SK-N-SH (cell line): ENCODE measurements at regions not wholly inside any gene's neighbourhood (a gene's known extent, or its start where the extent isn't known, plus 50 kb on each side); places are given as distances from the start of the nearest gene placed in this dataset.

Experiments
- ELF1 ChIP-seq: IDR thresholded peaks from 2 replicates; pipeline ENCODE4 v1.4.0; 2012
- JUND ChIP-seq: IDR thresholded peaks from 2 replicates; pipeline ENCODE4 v1.4.0; 2012
- MEF2A ChIP-seq: IDR thresholded peaks from 2 replicates; pipeline ENCODE4 v1.4.0; 2012; ENCODE audit warnings: low read depth, borderline replicate concordance
- POLR2AphosphoS5 ChIP-seq: IDR thresholded peaks from 2 replicates; pipeline ENCODE4 v1.6.1; 2012; ENCODE audit warnings: low read depth, low read length
- RAD21 ChIP-seq: IDR thresholded peaks from 2 replicates; pipeline ENCODE4 v1.6.1; 2012; ENCODE audit warnings: mild to moderate bottlenecking, low read length
- RCOR1 ChIP-seq: fragments of 150-350 bp; IDR thresholded peaks from 2 replicates; pipeline ENCODE4 v1.6.1; 2017; ENCODE audit warnings: antibody characterized with exemption, low read length
- SMC3 ChIP-seq: IDR thresholded peaks from 2 replicates; pipeline ENCODE4 v1.6.1; 2012; ENCODE audit warnings: low read depth, low read length, improper control_type of control experiment
- TF ChIP-seq, protein P1 (sequence below): fragments of 200-600 bp; sonication (generic); IDR thresholded peaks from 2 replicates; pipeline ENCODE4 v1.6.1; 2017; ENCODE audit warnings: antibody characterized with exemption, mild to moderate bottlenecking, moderate library complexity
- TF ChIP-seq, protein P2 (sequence below): IDR thresholded peaks from 2 replicates; pipeline ENCODE4 v1.6.1; 2012; ENCODE audit warnings: mild to moderate bottlenecking, low read depth, low read length, moderate library complexity
- TF ChIP-seq, protein P3 (sequence below): IDR thresholded peaks from 2 replicates; pipeline ENCODE4 v1.4.0; 2012; ENCODE audit warnings: low read depth, borderline replicate concordance

DNA sequence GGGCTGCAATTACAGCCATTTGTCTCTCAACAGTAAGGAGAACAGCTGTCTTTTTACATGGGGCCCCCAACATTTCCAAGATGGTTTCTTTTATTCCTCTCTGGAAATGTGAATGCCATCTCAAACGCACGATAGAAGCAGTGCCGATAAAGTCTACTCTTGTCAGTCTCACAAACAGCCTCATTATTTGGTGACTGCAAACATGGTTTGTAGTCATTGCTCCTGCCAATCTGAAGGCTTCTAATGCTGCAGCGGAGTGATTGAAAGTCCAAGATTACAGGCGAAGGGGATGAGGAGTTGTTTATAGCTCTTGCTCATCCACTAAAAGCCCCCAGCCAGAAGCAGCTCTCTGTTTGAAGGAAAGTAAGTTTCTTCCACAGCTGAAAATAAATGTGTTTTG is 657.1 kb downstream of the CBLN4 start:
- TF ChIP-seq SMC3 = no peak
- TF ChIP-seq RAD21 = no peak
- TF ChIP-seq, protein P1, sequence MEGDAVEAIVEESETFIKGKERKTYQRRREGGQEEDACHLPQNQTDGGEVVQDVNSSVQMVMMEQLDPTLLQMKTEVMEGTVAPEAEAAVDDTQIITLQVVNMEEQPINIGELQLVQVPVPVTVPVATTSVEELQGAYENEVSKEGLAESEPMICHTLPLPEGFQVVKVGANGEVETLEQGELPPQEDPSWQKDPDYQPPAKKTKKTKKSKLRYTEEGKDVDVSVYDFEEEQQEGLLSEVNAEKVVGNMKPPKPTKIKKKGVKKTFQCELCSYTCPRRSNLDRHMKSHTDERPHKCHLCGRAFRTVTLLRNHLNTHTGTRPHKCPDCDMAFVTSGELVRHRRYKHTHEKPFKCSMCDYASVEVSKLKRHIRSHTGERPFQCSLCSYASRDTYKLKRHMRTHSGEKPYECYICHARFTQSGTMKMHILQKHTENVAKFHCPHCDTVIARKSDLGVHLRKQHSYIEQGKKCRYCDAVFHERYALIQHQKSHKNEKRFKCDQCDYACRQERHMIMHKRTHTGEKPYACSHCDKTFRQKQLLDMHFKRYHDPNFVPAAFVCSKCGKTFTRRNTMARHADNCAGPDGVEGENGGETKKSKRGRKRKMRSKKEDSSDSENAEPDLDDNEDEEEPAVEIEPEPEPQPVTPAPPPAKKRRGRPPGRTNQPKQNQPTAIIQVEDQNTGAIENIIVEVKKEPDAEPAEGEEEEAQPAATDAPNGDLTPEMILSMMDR = no peak
- TF ChIP-seq POLR2AphosphoS5 = no peak
- TF ChIP-seq, protein P2, sequence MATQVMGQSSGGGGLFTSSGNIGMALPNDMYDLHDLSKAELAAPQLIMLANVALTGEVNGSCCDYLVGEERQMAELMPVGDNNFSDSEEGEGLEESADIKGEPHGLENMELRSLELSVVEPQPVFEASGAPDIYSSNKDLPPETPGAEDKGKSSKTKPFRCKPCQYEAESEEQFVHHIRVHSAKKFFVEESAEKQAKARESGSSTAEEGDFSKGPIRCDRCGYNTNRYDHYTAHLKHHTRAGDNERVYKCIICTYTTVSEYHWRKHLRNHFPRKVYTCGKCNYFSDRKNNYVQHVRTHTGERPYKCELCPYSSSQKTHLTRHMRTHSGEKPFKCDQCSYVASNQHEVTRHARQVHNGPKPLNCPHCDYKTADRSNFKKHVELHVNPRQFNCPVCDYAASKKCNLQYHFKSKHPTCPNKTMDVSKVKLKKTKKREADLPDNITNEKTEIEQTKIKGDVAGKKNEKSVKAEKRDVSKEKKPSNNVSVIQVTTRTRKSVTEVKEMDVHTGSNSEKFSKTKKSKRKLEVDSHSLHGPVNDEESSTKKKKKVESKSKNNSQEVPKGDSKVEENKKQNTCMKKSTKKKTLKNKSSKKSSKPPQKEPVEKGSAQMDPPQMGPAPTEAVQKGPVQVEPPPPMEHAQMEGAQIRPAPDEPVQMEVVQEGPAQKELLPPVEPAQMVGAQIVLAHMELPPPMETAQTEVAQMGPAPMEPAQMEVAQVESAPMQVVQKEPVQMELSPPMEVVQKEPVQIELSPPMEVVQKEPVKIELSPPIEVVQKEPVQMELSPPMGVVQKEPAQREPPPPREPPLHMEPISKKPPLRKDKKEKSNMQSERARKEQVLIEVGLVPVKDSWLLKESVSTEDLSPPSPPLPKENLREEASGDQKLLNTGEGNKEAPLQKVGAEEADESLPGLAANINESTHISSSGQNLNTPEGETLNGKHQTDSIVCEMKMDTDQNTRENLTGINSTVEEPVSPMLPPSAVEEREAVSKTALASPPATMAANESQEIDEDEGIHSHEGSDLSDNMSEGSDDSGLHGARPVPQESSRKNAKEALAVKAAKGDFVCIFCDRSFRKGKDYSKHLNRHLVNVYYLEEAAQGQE = no peak
- no peak for TF ChIP-seq MEF2A
- no peak for TF ChIP-seq RCOR1
- no peak for TF ChIP-seq ELF1
- no peak for TF ChIP-seq JUND
- TF ChIP-seq, protein P3, sequence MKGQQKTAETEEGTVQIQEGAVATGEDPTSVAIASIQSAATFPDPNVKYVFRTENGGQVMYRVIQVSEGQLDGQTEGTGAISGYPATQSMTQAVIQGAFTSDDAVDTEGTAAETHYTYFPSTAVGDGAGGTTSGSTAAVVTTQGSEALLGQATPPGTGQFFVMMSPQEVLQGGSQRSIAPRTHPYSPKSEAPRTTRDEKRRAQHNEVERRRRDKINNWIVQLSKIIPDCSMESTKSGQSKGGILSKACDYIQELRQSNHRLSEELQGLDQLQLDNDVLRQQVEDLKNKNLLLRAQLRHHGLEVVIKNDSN = no peak
